Endothelial cell of umbilical vein (primary cell): ENCODE measurements at regions not wholly inside any gene's neighbourhood (a gene's known extent, or its start where the extent isn't known, plus 50 kb on each side); places are given as distances from the start of the nearest gene placed in this dataset.

Experiments used
- BruUV-seq: library from RNA; stranded (reverse); fragments of 400-500 nt; replicated peaks from 2 replicates; lab custom pipeline; 2021; lab: Mats Ljungman, UMichigan
- CTCF ChIA-PET: fragments of 300-600, 350-600 bp; sonication (Branson Sonifier 250); formaldehyde crosslinking; loops from one replicate; lab custom pipeline; 2021; ENCODE audit warnings: antibody characterized with exemption, inconsistent platforms; lab: Charles Lee
- POLR2A ChIA-PET: fragments of 300-600, 350-600 bp; sonication (Branson Sonifier 250); formaldehyde crosslinking; loops from one replicate; lab custom pipeline; 2021; ENCODE audit warnings: antibody characterized with exemption, inconsistent platforms; lab: Charles Lee
- DNase-seq: peaks from one replicate; pipeline ENCODE4 v3.0.0-alpha.2; 2011; ENCODE audit warnings: low read depth, low spot score
- FAIRE-seq: peaks from 2 replicates; lab custom pipeline; 2011; peaks lifted over from hg19 to GRCh38; lab: Jason Lieb, UNC
- H2AFZ ChIP-seq: 2 replicates; pipeline ENCODE4 v1.6.0; 2012; ENCODE audit warnings: low read depth, low read length, control low read depth, inconsistent platforms
- H3K27ac ChIP-seq: 2 replicates; pipeline ENCODE4 v1.5.1; 2011; ENCODE audit warnings: low read depth, mild to moderate bottlenecking, control low read depth, low read length, moderate library complexity; ENCODE audit not compliant: insufficient read depth
- H3K27me3 ChIP-seq, 2 experiments: 2 replicates each; pipeline versions ENCODE4 v1.6.0 to v1.6.1; 2011; ENCODE audit warnings: low read length in 2 of 2, mixed read lengths in 1 of 2; ENCODE audit not compliant: control insufficient read depth in 2 of 2, insufficient read depth in 2 of 2
- H3K36me3 ChIP-seq, 2 experiments: 2 replicates in 1 of 2; 3 replicates in 1 of 2; pipeline ENCODE4 v1.5.1; 2011; ENCODE audit warnings: low read length in 2 of 2, mild to moderate bottlenecking in 1 of 2, moderate library complexity in 1 of 2; ENCODE audit not compliant: control insufficient read depth in 2 of 2, insufficient read depth in 2 of 2; ENCODE audit errors: extremely low read depth in 1 of 2
- H3K4me1 ChIP-seq: 3 replicates; pipeline ENCODE4 v1.5.1; 2011; ENCODE audit warnings: mild to moderate bottlenecking, low read length; ENCODE audit not compliant: control insufficient read depth, insufficient read depth; ENCODE audit errors: extremely low read depth
- H3K4me2 ChIP-seq: 2 replicates; pipeline ENCODE4 v1.6.1; 2011; ENCODE audit warnings: low read length, control low read depth, mixed read lengths; ENCODE audit not compliant: insufficient read depth
- H3K4me3 ChIP-seq, 3 experiments: fragments of 200-600 bp in 1 of 3; sonication (generic), shearing (Covaris generic) in 1 of 3; replicated peaks in 1 of 3; 2 replicates each; pipeline ENCODE4 v1.5.1; 2011 to 2016; ENCODE audit warnings: control low read depth in 3 of 3, low read length in 3 of 3, mild to moderate bottlenecking in 2 of 3, inconsistent platforms in 1 of 3, low read depth in 1 of 3, moderate library complexity in 1 of 3; ENCODE audit not compliant: insufficient read depth in 1 of 3
- H3K79me2 ChIP-seq: 2 replicates; pipeline ENCODE4 v1.6.0; 2012; ENCODE audit warnings: low read length, inconsistent platforms; ENCODE audit not compliant: control insufficient read depth, insufficient read depth
- H3K9ac ChIP-seq: replicated peaks from 2 replicates; pipeline ENCODE3; 2011; ENCODE audit warnings: low read length, control low read depth; ENCODE audit not compliant: insufficient read depth; ENCODE audit errors: extremely low read depth
- H3K9me1 ChIP-seq: replicated peaks from 3 replicates; pipeline ENCODE4 v1.6.0; 2011; ENCODE audit warnings: mild to moderate bottlenecking, low read length; ENCODE audit not compliant: control insufficient read depth, insufficient read depth; ENCODE audit errors: extremely low read depth
- H3K9me3 ChIP-seq: replicated peaks from 2 replicates; pipeline ENCODE4 v1.5.1; 2012; ENCODE audit warnings: low read length, inconsistent platforms; ENCODE audit not compliant: control insufficient read depth, insufficient read depth
- H4K20me1 ChIP-seq: replicated peaks from 2 replicates; pipeline ENCODE3; 2011; ENCODE audit warnings: mild to moderate bottlenecking, low read length; ENCODE audit not compliant: control insufficient read depth, insufficient read depth; ENCODE audit errors: extremely low read depth
- EZH2 ChIP-seq: IDR thresholded peaks from 2 replicates; pipeline ENCODE4 v1.6.1; 2012; ENCODE audit warnings: borderline replicate concordance, low read depth, mild to moderate bottlenecking, moderate library complexity, low read length, inconsistent platforms; ENCODE audit not compliant: severe bottlenecking
- FOS ChIP-seq: IDR thresholded peaks from 2 replicates; pipeline ENCODE4 v1.6.1; 2011; ENCODE audit warnings: mild to moderate bottlenecking, low read length, moderate library complexity, borderline replicate concordance; ENCODE audit not compliant: insufficient read depth
- GATA2 ChIP-seq: IDR thresholded peaks from 2 replicates; pipeline ENCODE4 v1.7.0; 2011; ENCODE audit warnings: low read depth, mild to moderate bottlenecking, moderate library complexity, mixed read lengths, low read length; ENCODE audit not compliant: insufficient read length, insufficient read depth
- JUN ChIP-seq: IDR thresholded peaks from 2 replicates; pipeline ENCODE4 v1.6.1; 2011; ENCODE audit warnings: borderline replicate concordance, low read depth; ENCODE audit not compliant: insufficient read length, insufficient read depth
- MAX ChIP-seq: IDR thresholded peaks from 2 replicates; pipeline ENCODE4 v1.6.1; 2011; ENCODE audit not compliant: insufficient read depth, insufficient read length
- MYC ChIP-seq: IDR thresholded peaks from one replicate; pipeline ENCODE4 v1.6.1; 2011; ENCODE audit warnings: mild to moderate bottlenecking, low read depth, low read length
- POLR2A ChIP-seq: IDR thresholded peaks from 2 replicates; pipeline ENCODE4 v1.6.1; 2012; ENCODE audit warnings: low read depth, mild to moderate bottlenecking, control low read depth, low read length
- POLR2AphosphoS5 ChIP-seq: IDR thresholded peaks from 2 replicates; pipeline ENCODE4 v1.6.1; 2012; ENCODE audit warnings: low read depth, mild to moderate bottlenecking, control low read depth, low read length, moderate library complexity; ENCODE audit not compliant: insufficient read depth
- dilution Hi-C: fragments of 300-500 bp; cut with MboI; formaldehyde crosslinking; loops from one replicate; pipeline ENCODE4 v1.15.0; 2019; ENCODE audit warnings: low sequenced_read_pairs; ENCODE audit not compliant: extremely low pct_ligation_motif_present
- intact Hi-C: fragments of 100-400 bp; cut with micrococcal nuclease; formaldehyde crosslinking; loops from one replicate; pipeline ENCODE4 v1.10.0; 2022
- TF ChIP-seq, protein P1 (sequence below), 2 donors: IDR thresholded peaks; 1 replicate in 1 of 2; 2 replicates in 1 of 2; pipeline ENCODE4 v1.5.1; 2011; ENCODE audit warnings: low read length in 2 of 2, mild to moderate bottlenecking in 2 of 2, moderate library complexity in 2 of 2, control low read depth in 1 of 2, inconsistent platforms in 1 of 2, low read depth in 1 of 2; ENCODE audit not compliant: insufficient read depth in 1 of 2; ENCODE audit errors: extremely low read depth in 1 of 2

DNA sequence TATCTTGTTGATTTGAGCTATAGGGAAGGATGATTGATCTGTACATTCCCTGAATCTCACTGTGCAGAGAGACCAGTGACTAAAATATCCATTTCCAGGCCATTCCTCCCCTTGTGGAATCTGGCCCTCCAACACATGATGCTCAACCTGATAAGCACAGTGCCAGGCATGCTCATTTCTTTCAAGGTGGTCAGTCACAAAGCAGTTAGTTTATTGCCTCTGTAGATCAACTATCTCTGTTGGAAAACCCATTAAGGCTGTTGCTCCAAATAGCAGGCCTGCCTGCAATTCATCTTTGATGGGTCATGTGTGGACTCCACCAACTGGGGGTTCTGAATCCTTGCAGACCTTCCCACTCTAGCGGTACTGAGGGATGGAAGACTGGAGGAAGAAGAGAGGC is 168.6 kb upstream of the FOXK1 start:
- ChIA-PET CTCF (no interaction called here), POLR2A (no interaction called here)
- DNase-seq (no peak), FAIRE-seq (no peak)
- no peak overlapping the region for H3K9ac ChIP-seq
- no peaks in the 10 kb centered on the region for H3K36me3 ChIP-seq
- TF ChIP-seq GATA2 (no peak), POLR2A (no peak), MAX (no peak), POLR2AphosphoS5 (no peak), EZH2 (no peak), FOS (no peak), MYC (no peak), JUN (no peak)
- TF ChIP-seq, protein P1, sequence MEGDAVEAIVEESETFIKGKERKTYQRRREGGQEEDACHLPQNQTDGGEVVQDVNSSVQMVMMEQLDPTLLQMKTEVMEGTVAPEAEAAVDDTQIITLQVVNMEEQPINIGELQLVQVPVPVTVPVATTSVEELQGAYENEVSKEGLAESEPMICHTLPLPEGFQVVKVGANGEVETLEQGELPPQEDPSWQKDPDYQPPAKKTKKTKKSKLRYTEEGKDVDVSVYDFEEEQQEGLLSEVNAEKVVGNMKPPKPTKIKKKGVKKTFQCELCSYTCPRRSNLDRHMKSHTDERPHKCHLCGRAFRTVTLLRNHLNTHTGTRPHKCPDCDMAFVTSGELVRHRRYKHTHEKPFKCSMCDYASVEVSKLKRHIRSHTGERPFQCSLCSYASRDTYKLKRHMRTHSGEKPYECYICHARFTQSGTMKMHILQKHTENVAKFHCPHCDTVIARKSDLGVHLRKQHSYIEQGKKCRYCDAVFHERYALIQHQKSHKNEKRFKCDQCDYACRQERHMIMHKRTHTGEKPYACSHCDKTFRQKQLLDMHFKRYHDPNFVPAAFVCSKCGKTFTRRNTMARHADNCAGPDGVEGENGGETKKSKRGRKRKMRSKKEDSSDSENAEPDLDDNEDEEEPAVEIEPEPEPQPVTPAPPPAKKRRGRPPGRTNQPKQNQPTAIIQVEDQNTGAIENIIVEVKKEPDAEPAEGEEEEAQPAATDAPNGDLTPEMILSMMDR (IDR thresholded peaks at IDR 0.05; ENCODE audit: extremely low read depth in 1 of 2, insufficient read depth in 1 of 2, low read depth in 1 of 2, low read length in 2 of 2): no peak
- H3K79me2 ChIP-seq: no peaks in the 10 kb centered on the region
- no peaks in the 10 kb centered on the region for H3K9me1 ChIP-seq
- no peak overlapping the region for H3K27ac ChIP-seq
- no peaks in the 10 kb centered on the region for H3K27me3 ChIP-seq
- H4K20me1 ChIP-seq: no peaks in the 10 kb centered on the region
- intact Hi-C loops: no loop called here
- no peak overlapping the region for H3K4me3 ChIP-seq
- no TSS peak for BruUV-seq
- no peak overlapping the region for H3K4me2 ChIP-seq
- H3K9me3 ChIP-seq: no peaks in the 10 kb centered on the region
- no peaks in the 10 kb centered on the region for H3K4me1 ChIP-seq
- dilution Hi-C loops: no loop called here
- H2AFZ ChIP-seq: no peak overlapping the region
